GM23338 (cell line): ENCODE measurements at regions not wholly inside any gene's neighbourhood (a gene's known extent, or its start where the extent isn't known, plus 50 kb on each side); places are given as distances from the start of the nearest gene placed in this dataset.

Source experiments
- ATAC-seq: fragments of 200-7000 bp; cut with Tn5 transposase; 3 replicates; pipeline ENCODE4 v1.9.1; 2020
- DNase-seq: peaks from one replicate; pipeline ENCODE4 v3.0.0-alpha.2; 2015; ENCODE audit warnings: low spot score
- H2AFZ ChIP-seq: fragments of 200-600 bp; sonication (generic); 2 replicates; pipeline ENCODE4 v1.8.0; 2016; ENCODE audit warnings: antibody characterized with exemption, mild to moderate bottlenecking, moderate library complexity
- H3F3A ChIP-seq: fragments of 200-600 bp; sonication (generic); replicated peaks from 2 replicates; pipeline ENCODE4 v1.8.0; 2017; ENCODE audit warnings: antibody characterized with exemption, mixed run types, low read depth
- H3K27ac ChIP-seq: fragments of 200-600 bp; sonication (generic); 2 replicates; pipeline ENCODE4 v1.6.1; 2016; ENCODE audit warnings: low read depth
- H3K27me3 ChIP-seq: fragments of 200-600 bp; sonication (generic); 2 replicates; pipeline ENCODE4 v1.8.0; 2016; ENCODE audit warnings: mild to moderate bottlenecking, mixed run types, moderate library complexity; ENCODE audit not compliant: insufficient read depth
- H3K36me3 ChIP-seq: fragments of 200-600 bp; sonication (generic); 2 replicates; pipeline ENCODE4 v1.8.0; 2016; ENCODE audit warnings: mild to moderate bottlenecking; ENCODE audit not compliant: insufficient read depth
- H3K4me1 ChIP-seq: fragments of 200-600 bp; sonication (generic); 2 replicates; pipeline ENCODE4 v1.8.0; 2016; ENCODE audit warnings: mild to moderate bottlenecking, moderate library complexity; ENCODE audit not compliant: insufficient read depth
- H3K4me2 ChIP-seq: fragments of 200-600 bp; sonication (generic); 2 replicates; pipeline ENCODE4 v1.7.1; 2017; ENCODE audit warnings: mixed run types
- H3K4me3 ChIP-seq: fragments of 200-600 bp; sonication (generic); 2 replicates; pipeline ENCODE4 v1.6.1; 2016; ENCODE audit warnings: mixed run types
- H3K79me2 ChIP-seq: fragments of 200-600 bp; sonication (generic); replicated peaks from 2 replicates; pipeline ENCODE4 v1.8.0; 2017; ENCODE audit warnings: mild to moderate bottlenecking; ENCODE audit not compliant: insufficient read depth
- H3K9me2 ChIP-seq: fragments of 200-600 bp; sonication (generic); 2 replicates; pipeline ENCODE4 v1.8.0; 2017; ENCODE audit not compliant: insufficient read depth
- H4K20me1 ChIP-seq: fragments of 200-600 bp; sonication (generic); replicated peaks from 2 replicates; pipeline ENCODE4 v1.8.0; 2017; ENCODE audit warnings: mild to moderate bottlenecking; ENCODE audit not compliant: insufficient read depth
- H3K27ac Mint-ChIP-seq: 2 replicates; pipeline ENCODE4 v1.8.0; 2020; ENCODE audit warnings: inconsistent platforms, mild to moderate bottlenecking, moderate library complexity, mixed read lengths
- H3K27me3 Mint-ChIP-seq: 3 replicates; pipeline ENCODE4 v1.8.0; 2022; ENCODE audit warnings: low read depth, mild to moderate bottlenecking, moderate library complexity, mixed read lengths, inconsistent platforms; ENCODE audit not compliant: insufficient read depth, poor library complexity
- H3K36me3 Mint-ChIP-seq: 3 replicates; pipeline ENCODE4 v1.8.0; 2021; ENCODE audit warnings: low read depth, mild to moderate bottlenecking, inconsistent platforms, moderate library complexity, mixed read lengths
- H3K4me1 Mint-ChIP-seq: 3 replicates; pipeline ENCODE4 v1.8.0; 2020; ENCODE audit warnings: mild to moderate bottlenecking, inconsistent platforms, mixed read lengths
- H3K4me3 Mint-ChIP-seq: 3 replicates; pipeline ENCODE4 v1.8.0; 2021; ENCODE audit warnings: moderate library complexity, mild to moderate bottlenecking, inconsistent platforms, mixed read lengths
- H3K9me3 Mint-ChIP-seq: 3 replicates; pipeline ENCODE4 v1.8.0; 2020; ENCODE audit warnings: moderate library complexity, mild to moderate bottlenecking, inconsistent platforms, mixed read lengths
- CREB1 ChIP-seq: fragments of 250-450 bp; sonication (Bioruptor Pico); IDR thresholded peaks from 2 replicates; pipeline ENCODE4 v1.5.0; 2020; ENCODE audit warnings: low read depth, mild to moderate bottlenecking, moderate library complexity
- CTCF ChIP-seq, 2 experiments: fragments of 200-600 bp in 1 of 2; sonication (generic) in 1 of 2; conservative IDR thresholded peaks; 2 replicates each; pipeline versions ENCODE4 v1.5.1 to v1.6.1; 2016 to 2017; ENCODE audit warnings: antibody characterized with exemption in 2 of 2, low read depth in 2 of 2, mild to moderate bottlenecking in 2 of 2, moderate library complexity in 1 of 2
- ETS1 ChIP-seq: IDR thresholded peaks from 2 replicates; pipeline ENCODE4 v1.6.1; 2016; ENCODE audit warnings: antibody characterized with exemption
- EZH2 ChIP-seq: fragments of 200-600 bp; sonication (generic); IDR thresholded peaks from one replicate; pipeline ENCODE4 v1.8.0; 2017; ENCODE audit warnings: antibody characterized with exemption, mild to moderate bottlenecking, low read depth; ENCODE audit not compliant: unreplicated experiment
- EZH2phosphoT487 ChIP-seq: fragments of 200-600 bp; sonication (generic); IDR thresholded peaks from one replicate; pipeline ENCODE4 v1.8.1; 2018; ENCODE audit warnings: antibody characterized with exemption; ENCODE audit not compliant: unreplicated experiment
- JUNB ChIP-seq: IDR thresholded peaks from one replicate; pipeline ENCODE4 v1.6.1; 2016; ENCODE audit warnings: antibody characterized with exemption; ENCODE audit not compliant: unreplicated experiment
- NANOG ChIP-seq: IDR thresholded peaks from 2 replicates; pipeline ENCODE4 v1.6.1; 2016; ENCODE audit warnings: antibody characterized with exemption, borderline replicate concordance
- POLR2AphosphoS5 ChIP-seq: IDR thresholded peaks from 2 replicates; pipeline ENCODE4 v1.6.1; 2016; ENCODE audit warnings: antibody characterized with exemption, low read depth
- REST ChIP-seq: IDR thresholded peaks from one replicate; pipeline ENCODE4 v1.6.1; 2018; ENCODE audit warnings: antibody characterized with exemption; ENCODE audit not compliant: unreplicated experiment
- STAT1 ChIP-seq: IDR thresholded peaks from one replicate; pipeline ENCODE4 v1.6.1; 2016; ENCODE audit warnings: antibody characterized with exemption; ENCODE audit not compliant: unreplicated experiment
- ZNF114 ChIP-seq: fragments of 250-450 bp; sonication (Bioruptor Pico); IDR thresholded peaks from 2 replicates; pipeline ENCODE4 v1.5.0; 2020; ENCODE audit warnings: mild to moderate bottlenecking, moderate library complexity
- ZNF462 ChIP-seq: fragments of 250-450 bp; sonication (Bioruptor Pico); IDR thresholded peaks from 2 replicates; pipeline ENCODE4 v1.5.0; 2020; ENCODE audit warnings: mild to moderate bottlenecking, moderate library complexity

GRCh38 chr2:12539336-12539735 lies 177.4 kb upstream of the TRIB2 start:
- TF ChIP-seq NANOG (no peak), CREB1 (CRISPR knock-in tag) (no peak), ETS1 (no peak), EZH2phosphoT487 (no peak), STAT1 (no peak), ZNF114 (no peak), JUNB (no peak), CTCF (conservative IDR thresholded peaks at IDR 0.05; ENCODE audit: low read depth in 2 of 2) (no peak), REST (no peak), EZH2 (no peak), ZNF462 (no peak), POLR2AphosphoS5 (no peak)
- no peaks in the 10 kb centered on the region for H3F3A ChIP-seq
- H3K36me3 Mint-ChIP-seq = no peaks in the 10 kb centered on the region
- no peak overlapping the region; the same call in 1 of the 2 replicates for H3K27ac Mint-ChIP-seq
- no peaks in the 10 kb centered on the region for H3K9me2 ChIP-seq
- no peaks in the 10 kb centered on the region for H3K27me3 Mint-ChIP-seq
- no peak overlapping the region for H3K4me3 ChIP-seq
- 0 out of 2 replicates have a peak, but pooled peaks cover 1% of the 10 kb centered on the region for H3K4me1 ChIP-seq
- no peaks in the 10 kb centered on the region for H3K79me2 ChIP-seq
- H3K9me3 Mint-ChIP-seq = no peaks in the 10 kb centered on the region; the same call in 2 of the 3 replicates
- ATAC-seq (no peak), DNase-seq (no peak)
- H3K27me3 ChIP-seq = no peaks in the 10 kb centered on the region
- H3K27ac ChIP-seq = no peak overlapping the region
- no peaks in the 10 kb centered on the region for H3K36me3 ChIP-seq
- peaks cover 5% of the 10 kb centered on the region; the same call in 2 of the 3 replicates for H3K4me1 Mint-ChIP-seq
- no peak overlapping the region for H2AFZ ChIP-seq
- no peaks in the 10 kb centered on the region for H4K20me1 ChIP-seq
- no peak overlapping the region for H3K4me3 Mint-ChIP-seq
- H3K4me2 ChIP-seq = no peak overlapping the region
